ENCODE measurements at regions not wholly inside any gene's neighbourhood (a gene's known extent, or its start where the extent isn't known, plus 50 kb on each side); places are given as distances from the start of the nearest gene placed in this dataset.

- Histone ChIP-seq H3K27ac (no peak overlapping the region), H3K27me3 (no peaks in the 10 kb centered on the region), H3K9me3 (no peaks in the 10 kb centered on the region), H3K4me3 (no peak overlapping the region), H3K4me1 (peaks cover 0 to 10% (median 0%) of the 10 kb centered on the region in 4 donors), H3K36me3 (no peaks in the 10 kb centered on the region)
- DNase-seq (no peak), ATAC-seq (no peak)
- WGBS (ENCODE audit: insufficient coverage, low coverage, low lambda C conversion rate, missing lambda C conversion rate) = 95% methylated on average over 2 of the region's 2 CpGs
- intact Hi-C loops (cut with DNase I) = no loop called here
- no peak for TF ChIP-seq CTCF (IDR thresholded peaks at IDR 0.05)
- no peak for TF ChIP-seq POLR2A (IDR thresholded peaks at IDR 0.05)
Measured at GRCh38 chr9:74334271-74334670, 162.9 kb upstream of the RORB start.

DNA sequence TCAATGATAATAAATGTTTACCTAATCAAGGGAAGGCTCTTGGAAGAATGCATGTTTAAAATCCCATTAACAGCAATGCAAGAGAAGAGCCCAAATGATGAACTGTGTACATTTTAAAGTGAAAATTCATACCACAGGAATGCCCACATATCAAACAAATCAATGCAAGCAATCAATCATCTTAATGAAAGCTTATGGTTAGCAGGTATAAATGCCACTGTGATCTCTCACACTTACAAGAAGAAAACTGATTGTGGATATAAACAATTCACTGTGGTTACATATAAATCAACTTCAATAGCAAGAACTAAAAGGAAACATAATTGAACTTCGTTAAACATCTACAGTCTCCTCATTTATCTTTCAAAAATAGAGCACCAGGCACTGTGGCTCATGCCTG, 161.0 kb upstream of the RORB start:
- DNase-seq (no peak), ATAC-seq (no peak)
- H3K9me3 ChIP-seq = no peaks in the 10 kb centered on the region
- H3K4me1 ChIP-seq = peaks cover 0 to 10% (median 0%) of the 10 kb centered on the region in 4 donors
- no peak overlapping the region for H3K27ac ChIP-seq
- H3K27me3 ChIP-seq = no peaks in the 10 kb centered on the region
- intact Hi-C loops (cut with DNase I) = no loop called here
- 50% methylated on average over 1 of the region's 1 CpG for WGBS (ENCODE audit: insufficient coverage, low coverage, low lambda C conversion rate, missing lambda C conversion rate)
- H3K4me3 ChIP-seq = no peak overlapping the region
- TF ChIP-seq CTCF (IDR thresholded peaks at IDR 0.05) (no peak), POLR2A (IDR thresholded peaks at IDR 0.05) (no peak)
- H3K36me3 ChIP-seq = no peaks in the 10 kb centered on the region

DNA sequence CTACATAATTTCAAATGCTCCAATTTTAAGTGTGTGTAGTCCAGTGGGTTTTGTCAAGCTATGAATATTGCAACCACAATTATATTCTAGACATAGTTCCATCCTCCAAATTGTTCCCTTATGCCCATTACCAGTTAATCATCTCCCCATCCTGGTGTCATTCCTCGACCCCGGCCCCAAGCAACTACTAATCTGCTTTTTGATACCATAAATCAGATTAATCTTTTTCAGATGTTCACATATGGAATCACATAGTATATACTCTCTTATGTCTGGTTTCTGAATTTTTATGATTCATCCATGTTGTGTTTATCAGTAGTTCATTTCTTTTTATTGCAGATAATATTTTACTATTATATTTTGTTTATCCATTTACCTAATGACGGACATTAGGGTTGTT, 148.4 kb upstream of the RORB start:
- 67% methylated on average over 3 of the region's 3 CpGs for WGBS (ENCODE audit: insufficient coverage, low coverage, low lambda C conversion rate, missing lambda C conversion rate)
- ATAC-seq = no peak
- Histone ChIP-seq H3K9me3 (no peaks in the 10 kb centered on the region), H3K27me3 (no peaks in the 10 kb centered on the region), H3K4me1 (no peaks in the 10 kb centered on the region), H3K4me3 (no peak overlapping the region), H3K36me3 (no peaks in the 10 kb centered on the region), H3K27ac (no peak overlapping the region)
- no peak for DNase-seq
- TF ChIP-seq CTCF (IDR thresholded peaks at IDR 0.05) (no peak), POLR2A (IDR thresholded peaks at IDR 0.05) (no peak)
- intact Hi-C loops (cut with DNase I) = no loop called here

DNA sequence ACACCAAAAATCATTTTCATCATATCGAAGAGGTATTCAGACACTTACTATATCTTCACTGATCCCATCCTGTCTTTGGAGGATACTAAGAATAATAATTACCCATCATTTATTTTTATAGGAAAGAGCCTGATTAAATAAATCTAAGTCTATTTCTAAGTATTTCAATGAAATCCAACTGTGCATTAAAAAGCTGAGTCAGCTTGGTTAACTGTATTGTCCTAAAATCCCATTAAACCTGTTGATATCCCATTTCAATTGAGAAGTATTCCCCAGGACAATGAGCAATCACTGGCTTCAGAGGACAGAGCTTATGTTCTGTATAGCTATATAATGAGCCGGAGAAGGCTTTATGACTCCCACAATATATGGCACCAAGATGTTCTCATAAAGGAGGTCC, 142.0 kb upstream of the RORB start:
- ATAC-seq (no peak), DNase-seq (no peak)
- no peak overlapping the region for H3K27ac ChIP-seq
- TF ChIP-seq POLR2A (IDR thresholded peaks at IDR 0.05) (no peak), CTCF (IDR thresholded peaks at IDR 0.05) (no peak)
- intact Hi-C loops (cut with DNase I) = no loop called here
- no peak overlapping the region for H3K4me3 ChIP-seq
- no peaks in the 10 kb centered on the region for H3K9me3 ChIP-seq
- WGBS (ENCODE audit: insufficient coverage, low coverage, low lambda C conversion rate, missing lambda C conversion rate) = 80% methylated on average over 2 of the region's 2 CpGs
- H3K27me3 ChIP-seq = no peaks in the 10 kb centered on the region
- H3K36me3 ChIP-seq = no peaks in the 10 kb centered on the region
- H3K4me1 ChIP-seq = no peaks in the 10 kb centered on the region

GRCh38 chr9:74357577-74357976, 139.6 kb upstream of the RORB start:
- ATAC-seq (no peak), DNase-seq (no peak)
- intact Hi-C loops (cut with DNase I) = no loop called here
- H3K9me3 ChIP-seq = no peaks in the 10 kb centered on the region
- no peak for TF ChIP-seq POLR2A (IDR thresholded peaks at IDR 0.05)
- no peak for TF ChIP-seq CTCF (IDR thresholded peaks at IDR 0.05)
- H3K27me3 ChIP-seq = no peaks in the 10 kb centered on the region
- no peak overlapping the region for H3K4me3 ChIP-seq
- no peaks in the 10 kb centered on the region for H3K4me1 ChIP-seq
- 53% methylated on average over 2 of the region's 2 CpGs for WGBS (ENCODE audit: insufficient coverage, low coverage, low lambda C conversion rate, missing lambda C conversion rate)
- no peaks in the 10 kb centered on the region for H3K36me3 ChIP-seq
- no peak overlapping the region for H3K27ac ChIP-seq
